GM12878 (cell line): ENCODE measurements at regions not wholly inside any gene's neighbourhood (a gene's known extent, or its start where the extent isn't known, plus 50 kb on each side); places are given as distances from the start of the nearest gene placed in this dataset.

ENCODE experiments used
- ATAC-seq: fragments of 200-7000 bp; cut with Tn5 transposase; 3 replicates; pipeline ENCODE4 v1.9.1; 2020; ENCODE audit warnings: mild to moderate bottlenecking, moderate library complexity
- BruUV-seq: library from RNA; stranded (reverse); fragments of 400-500 nt; replicated peaks from 2 replicates; lab custom pipeline; 2021; lab: Mats Ljungman, UMichigan
- CTCF ChIA-PET: fragments of 300-600 bp; sonication (Branson Sonifier 250); formaldehyde crosslinking; extraction: SDS; loops from one replicate; lab custom pipeline; 2021; ENCODE audit warnings: inconsistent platforms; lab: Yijun Ruan, JAX
- POLR2A ChIA-PET: fragments of 350-600 bp; formaldehyde crosslinking; extraction: SDS; loops from one replicate; lab custom pipeline; 2021; ENCODE audit warnings: inconsistent platforms; lab: Charles Lee
- RAD21 ChIA-PET: fragments of 300-600 bp; sonication (Branson Sonifier 250); formaldehyde crosslinking; loops from one replicate; lab custom pipeline; 2023; ENCODE audit warnings: antibody characterized with exemption; ENCODE audit not compliant: unreplicated experiment; lab: Charles Lee
- SMC1A ChIA-PET: fragments of 300-600 bp; sonication (Branson Sonifier 250); formaldehyde crosslinking; loops from one replicate; lab custom pipeline; 2023; ENCODE audit not compliant: unreplicated experiment, uncharacterized antibody; lab: Charles Lee
- DNase-seq: peaks from one replicate; pipeline ENCODE4 v3.0.0-alpha.2; 2011; ENCODE audit warnings: low read depth, low spot score
- FAIRE-seq: peaks from 3 replicates; lab custom pipeline; 2011; peaks lifted over from hg19 to GRCh38; lab: Jason Lieb, UNC
- H2AFZ ChIP-seq: 2 replicates; pipeline ENCODE4 v1.6.0; 2011; ENCODE audit warnings: low read depth, low read length, control low read depth; ENCODE audit not compliant: control insufficient read depth
- H3K27ac ChIP-seq: 2 replicates; pipeline ENCODE4 v1.5.1; 2011; ENCODE audit warnings: control low read depth; ENCODE audit not compliant: control insufficient read depth, insufficient read depth
- H3K27me3 ChIP-seq, 2 experiments: replicated peaks in 1 of 2; 2 replicates each; pipeline versions ENCODE4 v1.6.0 to v1.6.1; 2011; ENCODE audit warnings: low read length in 1 of 2; ENCODE audit not compliant: control insufficient read depth in 2 of 2, insufficient read depth in 2 of 2
- H3K36me3 ChIP-seq, 2 experiments: 2 replicates each; pipeline ENCODE4 v1.5.1; 2011; ENCODE audit warnings: low read length in 1 of 2; ENCODE audit not compliant: control insufficient read depth in 2 of 2, insufficient read depth in 2 of 2
- H3K4me1 ChIP-seq: 2 replicates; pipeline ENCODE4 v1.6.1; 2011; ENCODE audit warnings: mild to moderate bottlenecking, low read length, moderate library complexity, mixed read lengths; ENCODE audit not compliant: control insufficient read depth, insufficient read depth
- H3K4me2 ChIP-seq: 2 replicates; pipeline ENCODE4 v1.6.0; 2011; ENCODE audit warnings: control low read depth; ENCODE audit not compliant: control insufficient read depth, insufficient read depth
- H3K4me3 ChIP-seq: fragments of 200-600 bp; sonication (generic); 2 replicates; pipeline ENCODE4 v1.5.1; 2016
- H3K79me2 ChIP-seq: 2 replicates; pipeline ENCODE4 v1.6.0; 2011; ENCODE audit warnings: low read length; ENCODE audit not compliant: control insufficient read depth, insufficient read depth
- H3K9ac ChIP-seq: 2 replicates; pipeline ENCODE4 v1.8.0; 2011; ENCODE audit warnings: low read length, control low read depth, mixed read lengths; ENCODE audit not compliant: control insufficient read depth, insufficient read depth
- H3K9me3 ChIP-seq: replicated peaks from 3 replicates; pipeline ENCODE4 v1.5.1; 2011; ENCODE audit warnings: mild to moderate bottlenecking, low read length; ENCODE audit not compliant: control insufficient read depth, insufficient read depth
- H4K20me1 ChIP-seq: 2 replicates; pipeline ENCODE4 v1.6.0; 2011; ENCODE audit not compliant: control insufficient read depth, insufficient read depth
- CHD1 ChIP-seq: IDR thresholded peaks from 2 replicates; pipeline ENCODE4 v1.6.1; 2012; ENCODE audit warnings: low read depth, low read length, improper control_type of control experiment
- FOS ChIP-seq: IDR thresholded peaks from 3 replicates; pipeline ENCODE4 v1.6.1; 2011; ENCODE audit warnings: borderline replicate concordance; ENCODE audit not compliant: insufficient read length; ENCODE audit errors: extremely low read depth
- GATAD2B ChIP-seq: fragments of 450-650 bp; conservative IDR thresholded peaks from 2 replicates; pipeline ENCODE4 v1.6.1; 2017; ENCODE audit warnings: low read depth, mild to moderate bottlenecking, moderate library complexity
- MEF2A ChIP-seq: IDR thresholded peaks from 2 replicates; pipeline ENCODE4 v1.6.1; 2011; ENCODE audit warnings: low read depth, mild to moderate bottlenecking, low read length, moderate library complexity; ENCODE audit not compliant: insufficient read depth
- MTA3 ChIP-seq: IDR thresholded peaks from 2 replicates; pipeline ENCODE4 v1.6.1; 2012; ENCODE audit warnings: low read length, inconsistent platforms, borderline replicate concordance
- MYB ChIP-seq: fragments of 150-350 bp; IDR thresholded peaks from 2 replicates; pipeline ENCODE4 v1.6.1; 2014; ENCODE audit warnings: mild to moderate bottlenecking, low read depth, low read length, borderline replicate concordance
- NFYA ChIP-seq: IDR thresholded peaks from 2 replicates; pipeline ENCODE4 v1.6.1; 2011; ENCODE audit warnings: low read depth, mild to moderate bottlenecking, low read length, improper control_type of control experiment, borderline replicate concordance
- PRDM15 ChIP-seq: fragments of 450-650 bp; formaldehyde crosslinking; IDR thresholded peaks from 2 replicates; pipeline ENCODE4 v1.4.0; 2020; ENCODE audit warnings: mild to moderate bottlenecking, moderate library complexity
- REST ChIP-seq: IDR thresholded peaks from 2 replicates; pipeline ENCODE4 v1.6.1; 2012; ENCODE audit warnings: mild to moderate bottlenecking, low read depth, low read length
- TCF7 ChIP-seq: IDR thresholded peaks from 2 replicates; pipeline ENCODE4 v1.6.1; 2014; ENCODE audit warnings: antibody characterized with exemption, borderline replicate concordance
- WGBS: methylation state at CpG from one replicate; pipeline ENCODE4 v1.1.6; 2016; ENCODE audit warnings: low lambda C conversion rate; ENCODE audit not compliant: insufficient replicate concordance, insufficient coverage; ENCODE audit errors: missing lambda C conversion rate; 5-methylcytosine and 5-hydroxymethylcytosine counted together
- in situ Hi-C: fragments of 300-500 bp; cut with MboI; formaldehyde crosslinking; loops from 9 replicates; pipeline ENCODE4 v1.14.3; 2018; ENCODE audit warnings: mixed read lengths
- intact Hi-C: fragments of 100-400 bp; cut with micrococcal nuclease; formaldehyde crosslinking; loops from one replicate; pipeline ENCODE4 v1.14.2; 2022; ENCODE audit not compliant: unreplicated experiment

GRCh38 chr13:74023484-74023883 is 110.7 kb downstream of the KLF12 start (continued):
- TF ChIP-seq PRDM15 (CRISPR knock-in tag), result no peak

GRCh38 chr13:74021505-74021904 is 112.7 kb downstream of the KLF12 start:
- SMC1A ChIA-PET, result no interaction called here
- peaks cover 2% of the 10 kb centered on the region; the same call in 1 of the 2 replicates for H3K4me1 ChIP-seq
- no peak for FAIRE-seq

More at GRCh38 chr13:74021505-74021904, 112.7 kb downstream of the KLF12 start:
- Histone ChIP-seq H3K4me3 (no peak overlapping the region), H3K36me3 (no peaks in the 10 kb centered on the region), H3K4me2 (no peak overlapping the region), H3K79me2 (peaks cover 16% of the 10 kb centered on the region), H3K9me3 (peaks cover 20% of the 10 kb centered on the region), H3K27ac (no peak overlapping the region), H4K20me1 (no peaks in the 10 kb centered on the region), H2AFZ (no peak overlapping the region), H3K9ac (no peak overlapping the region), H3K27me3 (no peaks in the 10 kb centered on the region)
- ATAC-seq (no peak), DNase-seq (no peak)
- TF ChIP-seq MYB (no peak), NFYA (no peak), TCF7 (no peak), MTA3 (no peak), CHD1 (no peak), GATAD2B (no peak), MEF2A (no peak), REST (no peak), FOS (no peak)
- in situ Hi-C loops (no loop called here), intact Hi-C loops (no loop called here)
- CTCF ChIA-PET, result no interaction called here
- BruUV-seq, result no TSS peak
- RAD21 ChIA-PET, result no interaction called here
- 100% methylated on average over 2 of the region's 2 CpGs for WGBS
- POLR2A ChIA-PET, result no interaction called here
